ENCODE measurements at regions not wholly inside any gene's neighbourhood (a gene's known extent, or its start where the extent isn't known, plus 50 kb on each side); places are given as distances from the start of the nearest gene placed in this dataset.

GRCh38 chr4:58551676-58552075 is 1441.5 kb upstream of the IGFBP7 start:
- no peak for DNase-seq

DNA sequence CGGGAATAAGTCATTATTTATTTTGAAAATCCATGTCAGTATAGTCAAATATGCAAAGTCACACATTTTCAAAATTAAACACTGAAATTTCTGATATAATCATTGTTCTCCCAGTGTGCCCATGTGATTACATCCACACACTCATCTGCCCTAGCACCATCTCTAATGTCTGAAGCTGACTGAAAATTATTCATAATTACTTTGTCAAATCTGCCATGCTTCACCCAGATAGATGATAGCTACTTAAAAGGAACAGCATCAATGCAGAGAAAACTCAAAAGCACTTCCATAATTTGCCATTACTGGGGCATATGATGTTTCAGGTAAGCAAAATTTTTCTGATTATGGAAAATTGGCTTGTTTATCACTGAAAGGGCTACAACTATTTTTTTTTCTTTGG is 1433.3 kb upstream of the IGFBP7 start:
- no peak for DNase-seq

DNA sequence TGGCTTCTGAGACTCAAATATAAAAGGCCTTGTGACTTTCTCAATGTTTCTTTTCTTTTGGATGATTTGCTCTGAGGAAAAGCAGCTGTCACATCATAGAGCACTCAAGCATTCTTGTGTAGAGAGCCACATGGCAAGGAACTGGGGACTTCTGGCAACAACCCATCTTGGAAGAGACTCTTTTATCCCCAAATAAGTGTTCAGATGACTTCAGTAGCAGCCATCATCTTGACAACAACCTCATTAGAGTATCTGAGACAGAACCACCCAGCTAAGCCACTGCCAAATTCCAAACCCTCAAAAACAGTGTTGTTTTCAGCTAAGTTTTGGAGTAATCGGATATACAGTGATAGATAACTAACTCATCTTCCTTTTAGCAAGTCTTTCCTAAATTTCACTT is 1431.7 kb upstream of the IGFBP7 start:
- no peak for DNase-seq

GRCh38 chr4:58522765-58523382 is 1412.7 kb upstream of the IGFBP7 start:
- no peak for DNase-seq

DNA sequence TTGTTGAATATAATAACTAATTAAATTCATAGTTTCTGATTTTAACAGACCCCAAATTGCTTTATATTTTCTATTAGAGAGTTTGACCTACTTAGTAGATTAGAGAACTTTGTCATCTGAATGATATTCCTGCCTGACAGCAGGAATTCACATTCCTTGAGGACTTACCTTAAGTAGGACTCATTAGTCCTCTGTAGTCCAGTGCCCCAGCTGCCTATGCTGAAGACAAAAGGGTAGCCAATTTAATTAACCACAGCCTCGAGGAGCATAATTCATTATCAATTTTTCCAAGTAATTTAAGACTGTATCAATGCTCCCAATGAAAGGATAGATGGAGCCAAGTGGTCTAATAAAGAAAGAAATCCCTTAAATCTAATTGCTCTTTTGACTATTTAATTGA is 1405.0 kb upstream of the IGFBP7 start:
- no peak for DNase-seq

DNA sequence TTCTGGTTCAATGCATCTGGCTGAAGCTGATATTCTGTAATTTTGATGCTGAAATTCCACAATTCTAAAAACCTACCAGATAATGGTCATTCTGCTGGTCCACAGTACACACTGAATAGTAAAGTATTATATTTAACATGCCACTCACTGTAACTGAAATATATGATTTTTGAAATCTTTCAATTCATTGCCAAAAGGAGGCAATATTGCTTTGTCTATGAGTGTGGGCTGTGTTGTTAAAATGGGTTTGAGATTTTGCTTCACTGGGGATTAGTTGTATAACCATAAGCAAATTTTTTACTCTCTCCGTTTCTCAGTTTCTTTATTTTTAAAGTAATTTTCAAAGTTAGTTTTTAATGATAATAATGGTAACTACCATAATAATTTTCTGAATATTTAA is 1404.1 kb upstream of the IGFBP7 start:
- no peak for DNase-seq

- no peak for DNase-seq
These were observed 1400.5 kb upstream of the IGFBP7 start for GRCh38 chr4:58510652-58511051.

GRCh38 chr4:58507079-58507478 is 1396.9 kb upstream of the IGFBP7 start:
- no peak for DNase-seq

DNA sequence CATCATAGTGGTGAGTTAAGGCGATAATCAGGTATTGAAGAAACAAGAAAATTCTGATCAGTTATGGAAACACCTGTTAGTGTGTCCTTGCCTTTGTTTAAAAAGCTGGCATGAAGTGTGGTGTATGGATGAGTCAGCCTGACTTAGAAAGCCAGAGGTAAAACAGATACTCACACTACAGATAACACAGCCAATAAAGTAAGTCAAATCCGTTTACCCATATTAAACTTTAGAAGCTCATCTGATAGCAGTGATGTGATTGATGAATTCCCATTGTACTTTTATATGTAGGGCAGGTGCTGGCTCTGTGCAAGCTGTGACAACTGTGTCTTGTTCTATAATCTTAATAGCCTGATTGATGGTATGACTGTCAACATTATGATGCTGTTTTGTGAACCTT is 1392.7 kb upstream of the IGFBP7 start:
- DNase-seq, result no peak

DNA sequence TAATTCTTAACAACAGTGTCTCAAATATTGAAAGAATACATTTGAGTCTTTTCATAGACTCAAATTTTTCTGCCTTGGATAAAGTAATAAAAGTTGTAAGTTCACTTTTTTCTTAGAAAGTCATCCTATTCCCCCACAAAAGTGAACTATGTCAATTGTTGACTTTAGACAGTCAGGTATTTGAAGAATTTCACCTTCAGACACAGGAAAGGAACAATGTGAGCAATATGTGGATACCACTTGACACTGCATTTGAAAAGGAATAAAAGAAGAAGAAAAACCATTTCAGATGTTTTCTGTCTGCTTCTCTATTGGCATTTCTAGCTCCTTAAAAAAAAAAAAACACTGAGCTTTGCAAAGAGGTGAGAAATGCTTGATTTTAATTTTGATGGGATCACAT is 1389.0 kb upstream of the IGFBP7 start:
- no peak for DNase-seq

DNA sequence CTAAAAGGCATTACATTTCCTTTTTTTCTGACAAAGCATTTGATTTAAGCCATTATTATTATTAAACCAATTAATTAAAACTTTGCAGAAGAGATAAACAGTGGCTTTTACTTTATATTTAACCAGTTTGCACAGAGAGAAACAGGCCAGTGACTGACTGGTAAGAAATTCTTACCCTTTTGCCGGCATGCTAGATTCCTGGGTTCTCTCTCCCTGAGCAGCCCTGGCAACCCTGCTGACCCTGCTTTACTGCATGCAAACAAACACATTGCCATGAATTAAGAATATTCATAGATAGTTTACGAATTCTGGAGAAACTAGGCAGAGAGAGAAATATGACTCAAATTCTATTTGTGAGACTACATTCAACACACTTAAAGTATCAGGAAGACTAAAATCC is 1381.4 kb upstream of the IGFBP7 start:
- no peak for DNase-seq

GRCh38 chr4:58477950-58478349 is 1367.8 kb upstream of the IGFBP7 start:
- no peak for DNase-seq

GRCh38 chr4:58477513-58477912 is 1367.3 kb upstream of the IGFBP7 start:
- DNase-seq, result no peak

GRCh38 chr4:58475097-58475496 is 1364.9 kb upstream of the IGFBP7 start:
- DNase-seq, result no peak

DNA sequence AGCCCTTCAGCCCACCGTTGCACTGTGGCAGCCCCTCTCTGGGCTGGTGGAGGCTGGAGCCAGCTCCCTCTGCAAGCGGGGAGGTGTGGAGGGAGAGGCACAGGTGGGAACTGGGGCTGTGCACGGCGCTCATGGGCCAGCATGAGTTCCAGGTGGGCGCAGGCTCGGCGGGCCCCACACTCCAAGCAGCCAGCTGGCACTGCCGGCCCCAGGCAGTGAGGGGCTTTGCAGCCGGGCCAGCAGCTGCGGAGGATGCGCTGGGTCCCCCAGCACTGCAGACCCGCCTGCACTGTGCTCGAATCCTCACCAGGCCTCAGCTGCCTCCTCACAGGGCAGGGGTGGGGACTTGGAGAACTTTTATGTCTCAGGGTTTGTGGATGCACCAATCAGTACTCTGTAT is 1354.8 kb upstream of the IGFBP7 start:
- no peak for DNase-seq

DNA sequence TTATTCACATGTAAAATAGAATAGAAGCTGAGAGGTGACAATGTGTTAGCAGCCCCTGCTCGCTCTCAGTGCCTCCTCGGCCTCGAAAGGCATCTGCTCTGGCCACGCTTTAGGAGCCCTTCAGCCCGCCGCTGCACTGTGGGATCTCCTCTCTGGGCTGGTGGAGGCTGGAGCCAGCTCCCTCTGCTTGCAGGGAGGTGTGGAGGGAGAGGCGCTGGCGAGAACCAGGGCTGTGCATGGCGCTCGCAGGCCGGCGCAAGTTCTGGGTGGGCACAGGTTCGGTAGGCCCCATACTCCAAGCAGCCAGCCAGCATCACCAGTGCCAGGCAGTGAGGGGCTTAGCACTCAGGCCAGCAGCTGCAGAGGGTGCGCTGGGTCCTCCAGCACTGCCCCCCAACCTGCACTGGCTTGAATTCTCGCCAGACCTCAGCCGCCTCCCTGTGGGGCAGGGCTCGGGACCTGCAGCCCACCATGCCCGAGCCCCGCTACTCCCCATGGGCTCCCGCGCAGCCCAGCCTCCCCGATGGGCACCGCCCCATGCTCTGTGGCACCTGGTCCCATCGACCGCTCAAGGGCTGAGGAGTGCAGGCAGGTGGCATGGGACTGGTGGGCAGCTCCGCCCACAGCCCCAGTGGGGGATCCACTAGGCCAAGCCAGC is 1346.7 kb upstream of the IGFBP7 start:
- no peak for DNase-seq

DNA sequence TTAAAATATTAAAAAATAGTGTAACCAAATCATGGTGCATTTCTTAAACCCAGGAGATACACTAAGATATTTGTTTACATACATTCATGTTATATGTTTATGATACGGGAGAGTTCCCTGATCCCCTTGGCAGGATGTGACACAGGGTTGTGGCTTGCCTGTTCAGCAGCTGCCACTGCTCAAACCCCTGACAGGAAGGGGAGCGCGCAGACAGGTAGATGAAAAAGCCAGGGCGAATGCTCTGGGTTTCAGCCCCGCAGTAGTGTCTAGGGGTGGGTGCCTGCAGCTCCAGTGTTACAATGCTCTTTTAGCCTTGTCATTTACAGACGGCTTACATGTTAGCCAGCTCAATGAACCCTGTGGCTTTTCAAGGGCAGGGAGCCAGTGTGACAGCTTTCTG is 1343.8 kb upstream of the IGFBP7 start:
- DNase-seq, result no peak

GRCh38 chr4:58451707-58452106 is 1341.5 kb upstream of the IGFBP7 start:
- DNase-seq, result no peak

GRCh38 chr4:58435871-58436270 is 1325.7 kb upstream of the IGFBP7 start:
- no peak for DNase-seq

- no peak for DNase-seq
These were observed 1303.7 kb upstream of the IGFBP7 start for GRCh38 chr4:58413849-58414248.

GRCh38 chr4:58411904-58412303 is 1301.7 kb upstream of the IGFBP7 start:
- DNase-seq, result no peak

DNA sequence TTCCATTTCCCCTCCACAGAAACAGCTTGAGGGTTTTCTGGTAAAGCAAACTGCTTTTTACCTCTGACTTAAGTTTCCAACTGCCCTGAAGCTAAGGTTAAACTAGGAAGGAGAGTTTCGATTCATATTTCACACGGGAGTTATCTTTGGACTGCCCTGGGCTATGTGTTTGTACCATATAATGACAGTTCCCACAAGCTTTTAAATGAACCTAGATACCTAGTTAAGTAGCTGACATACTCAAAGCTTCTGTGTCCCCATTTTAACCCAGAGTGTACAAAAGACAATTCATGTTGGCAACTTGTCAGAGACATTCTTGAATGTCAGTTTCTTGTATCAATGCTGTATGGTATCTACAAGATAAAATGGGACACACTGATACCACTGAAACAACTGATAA is 1296.6 kb upstream of the IGFBP7 start:
- no peak for DNase-seq

GRCh38 chr4:58368221-58368620 is 1258.0 kb upstream of the IGFBP7 start:
- DNase-seq, result no peak

GRCh38 chr4:58360354-58361133 is 1250.4 kb upstream of the IGFBP7 start:
- no peak for DNase-seq

All from CD4-positive, alpha-beta T cell treated with Interleukin-4 for 4 hours (primary cell).